IMR-90 (cell line): ENCODE measurements at regions not wholly inside any gene's neighbourhood (a gene's known extent, or its start where the extent isn't known, plus 50 kb on each side); places are given as distances from the start of the nearest gene placed in this dataset.

Experiments used
- ATAC-seq: fragments of 200-7000 bp; cut with Tn5 transposase; 2 replicates; pipeline ENCODE4 v1.9.1; 2020; ENCODE audit warnings: low read depth, mild to moderate bottlenecking, moderate library complexity
- BruUV-seq: library from RNA; stranded (reverse); fragments of 400-500 nt; replicated peaks from 2 replicates; lab custom pipeline; 2021; lab: Mats Ljungman, UMichigan
- CTCF ChIA-PET: fragments of 300-600 bp; formaldehyde crosslinking; extraction: SDS; loops from one replicate; lab custom pipeline; 2021; ENCODE audit warnings: antibody characterized with exemption; lab: Yijun Ruan, JAX
- POLR2A ChIA-PET: fragments of 300-600 bp; sonication (Branson Sonifier 250); formaldehyde crosslinking; loops from one replicate; lab custom pipeline; 2022; ENCODE audit warnings: antibody characterized with exemption; ENCODE audit not compliant: unreplicated experiment; lab: Charles Lee
- DNase-seq: peaks from one replicate; pipeline ENCODE4 v3.0.0; 2013
- H2AFZ ChIP-seq: replicated peaks from 2 replicates; pipeline ENCODE3; 2013; ENCODE audit warnings: low read length, mild to moderate bottlenecking; ENCODE audit not compliant: poor library complexity
- H2AK5ac ChIP-seq: 2 replicates; pipeline ENCODE4 v1.6.1; 2013; ENCODE audit warnings: low read depth, low read length, inconsistent platforms
- H2AK9ac ChIP-seq: replicated peaks from 2 replicates; pipeline ENCODE3; 2013; ENCODE audit warnings: mild to moderate bottlenecking, low read depth, low read length, moderate library complexity; ENCODE audit not compliant: poor library complexity
- H2BK120ac ChIP-seq: 2 replicates; pipeline ENCODE4 v1.6.1; 2013; ENCODE audit warnings: low read depth, low read length, inconsistent platforms
- H2BK15ac ChIP-seq: 3 replicates; pipeline ENCODE4 v1.6.1; 2013; ENCODE audit warnings: low read depth, low read length, inconsistent platforms
- H2BK20ac ChIP-seq: 2 replicates; pipeline ENCODE4 v1.6.1; 2013; ENCODE audit warnings: low read depth, mild to moderate bottlenecking, inconsistent platforms, low read length, moderate library complexity
- H2BK5ac ChIP-seq: 2 replicates; pipeline ENCODE4 v1.6.1; 2013; ENCODE audit warnings: mild to moderate bottlenecking, low read depth, low read length, inconsistent platforms; ENCODE audit not compliant: poor library complexity, severe bottlenecking
- H3K14ac ChIP-seq: replicated peaks from 2 replicates; pipeline ENCODE4 v1.6.1; 2013; ENCODE audit warnings: low read depth, low read length, inconsistent platforms
- H3K18ac ChIP-seq: 2 replicates; pipeline ENCODE4 v1.6.1; 2013; ENCODE audit warnings: low read depth, low read length, control low read depth
- H3K23ac ChIP-seq: 2 replicates; pipeline ENCODE4 v1.6.1; 2013; ENCODE audit warnings: low read depth, low read length, inconsistent platforms
- H3K27ac ChIP-seq: 2 replicates; pipeline ENCODE4 v1.5.1; 2013; ENCODE audit warnings: mild to moderate bottlenecking, control low read depth, low read length; ENCODE audit not compliant: insufficient read depth
- H3K27me3 ChIP-seq: 2 replicates; pipeline ENCODE4 v1.6.1; 2013; ENCODE audit warnings: low read length; ENCODE audit not compliant: control insufficient read depth, insufficient read depth
- H3K36me3 ChIP-seq: 2 replicates; pipeline ENCODE4 v1.6.1; 2013; ENCODE audit warnings: low read length, mixed read lengths; ENCODE audit not compliant: control insufficient read depth, insufficient read depth
- H3K4ac ChIP-seq: 2 replicates; pipeline ENCODE4 v1.6.1; 2013; ENCODE audit warnings: low read depth, low read length, inconsistent platforms
- H3K4me1 ChIP-seq: 2 replicates; pipeline ENCODE4 v1.6.1; 2013; ENCODE audit warnings: low read length, mixed read lengths; ENCODE audit not compliant: control insufficient read depth, insufficient read depth
- H3K4me2 ChIP-seq: 2 replicates; pipeline ENCODE4 v1.6.1; 2013; ENCODE audit warnings: low read depth, mild to moderate bottlenecking, control low read depth, low read length, moderate library complexity
- H3K4me3 ChIP-seq: 2 replicates; pipeline ENCODE4 v1.5.1; 2013; ENCODE audit warnings: low read depth, mild to moderate bottlenecking, control low read depth, low read length, moderate library complexity; ENCODE audit not compliant: insufficient read depth
- H3K56ac ChIP-seq: 2 replicates; pipeline ENCODE4 v1.6.1; 2013; ENCODE audit warnings: low read length, inconsistent platforms; ENCODE audit not compliant: insufficient read depth; ENCODE audit errors: extremely low read depth
- H3K79me1 ChIP-seq, 2 experiments: 2 replicates each; pipeline ENCODE4 v1.6.1; 2013; ENCODE audit warnings: low read length in 2 of 2, inconsistent platforms in 1 of 2, low read depth in 1 of 2
- H3K9ac ChIP-seq: 2 replicates; pipeline ENCODE4 v1.6.1; 2013; ENCODE audit warnings: low read depth, low read length, control low read depth
- H3K9me1 ChIP-seq: 2 replicates; pipeline ENCODE4 v1.6.1; 2013; ENCODE audit warnings: low read length, inconsistent platforms; ENCODE audit not compliant: insufficient read depth
- H3K9me3 ChIP-seq: 2 replicates; pipeline ENCODE4 v1.6.1; 2013; ENCODE audit warnings: low read length; ENCODE audit not compliant: control insufficient read depth, insufficient read depth
- H4K20me1 ChIP-seq: 2 replicates; pipeline ENCODE4 v1.6.1; 2013; ENCODE audit warnings: low read length, inconsistent platforms; ENCODE audit not compliant: insufficient read depth
- H4K5ac ChIP-seq: 2 replicates; pipeline ENCODE4 v1.6.1; 2013; ENCODE audit warnings: mild to moderate bottlenecking, low read depth, low read length, control low read depth
- H4K8ac ChIP-seq, 2 experiments: 2 replicates each; pipeline ENCODE4 v1.6.1; 2013; ENCODE audit warnings: low read depth in 2 of 2, low read length in 2 of 2, control low read depth in 1 of 2, inconsistent platforms in 1 of 2
- H4K91ac ChIP-seq: 2 replicates; pipeline ENCODE4 v1.6.1; 2013; ENCODE audit warnings: low read depth, low read length, inconsistent platforms; ENCODE audit not compliant: insufficient read depth
- MAZ ChIP-seq: IDR thresholded peaks from 2 replicates; pipeline ENCODE4 v1.6.1; 2012; ENCODE audit warnings: low read depth, mild to moderate bottlenecking, low read length, improper control_type of control experiment, moderate library complexity, borderline replicate concordance
- RAD21 ChIP-seq: IDR thresholded peaks from 2 replicates; pipeline ENCODE4 v1.6.1; 2012; ENCODE audit warnings: low read length, improper control_type of control experiment
- SMC3 ChIP-seq: fragments of 150-350 bp; IDR thresholded peaks from 2 replicates; pipeline ENCODE4 v1.6.1; 2016; ENCODE audit warnings: low read depth, mild to moderate bottlenecking, antibody characterized with exemption, low read length, moderate library complexity
- WGBS, 2 experiments: methylation state at CpG; one replicate each; pipeline versions ENCODE4 v1.1.5 to v1.1.7; 2013; ENCODE audit warnings: missing lambda C conversion rate in 2 of 2; ENCODE audit not compliant: insufficient read length in 1 of 2; ENCODE audit errors: extremely low coverage in 2 of 2; 5-methylcytosine and 5-hydroxymethylcytosine counted together
- dilution Hi-C: fragments of 300-500 bp; cut with HindIII; formaldehyde crosslinking; loops from one replicate; pipeline ENCODE4 v1.14.3; 2018; ENCODE audit warnings: low sequenced_read_pairs; ENCODE audit not compliant: unreplicated experiment
- in situ Hi-C: fragments of 300-500 bp; cut with MboI; formaldehyde crosslinking; loops from 3 replicates; pipeline ENCODE4 v1.14.3; 2019; ENCODE audit warnings: low sequenced_read_pairs, inconsistent platforms, mixed read lengths
- intact Hi-C: fragments of 100-400 bp; cut with micrococcal nuclease; formaldehyde crosslinking; loops from 2 replicates; pipeline ENCODE4 v1.10.0; 2022
- TF ChIP-seq, protein P1 (sequence below): fragments of 150-350 bp; IDR thresholded peaks from 2 replicates; pipeline ENCODE4 v1.6.1; 2016; ENCODE audit warnings: low read depth, mild to moderate bottlenecking, low read length, moderate library complexity, borderline replicate concordance
- TF ChIP-seq, protein P2 (sequence below): conservative IDR thresholded peaks from 2 replicates; pipeline ENCODE4 v1.5.1; 2012; ENCODE audit warnings: mild to moderate bottlenecking, low read depth, low read length, improper control_type of control experiment

DNA sequence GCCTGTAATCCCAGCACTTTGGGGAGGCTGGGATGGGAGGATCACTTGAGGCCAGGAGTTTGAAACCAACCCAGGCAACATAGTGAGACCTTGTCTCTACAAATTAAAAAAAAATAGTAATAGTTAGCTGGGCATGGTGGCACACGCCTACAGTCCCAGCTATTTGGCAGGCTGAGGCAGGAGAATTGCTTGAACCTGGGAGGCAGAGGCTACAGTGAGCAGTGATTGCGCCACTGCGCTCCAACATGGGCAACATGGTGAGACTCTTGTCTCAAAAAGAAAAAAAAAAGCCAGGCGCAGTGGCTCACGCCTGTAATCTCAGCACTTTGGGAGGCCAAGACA lies 56.9 kb upstream of the MRTFB start:
- Histone ChIP-seq H2AK5ac (no peak overlapping the region), H3K56ac (no peak overlapping the region), H2AFZ (no peak overlapping the region), H4K20me1 (peaks cover 2% of the 10 kb centered on the region; the same call in 1 of the 2 replicates), H3K36me3 (no peaks in the 10 kb centered on the region), H3K9me1 (no peaks in the 10 kb centered on the region), H3K79me1 (no peaks in the 10 kb centered on the region), H3K4ac (no peak overlapping the region), H3K18ac (no peak overlapping the region), H3K4me2 (no peak overlapping the region), H3K27ac (no peak overlapping the region), H3K27me3 (peaks cover 8% of the 10 kb centered on the region), H3K4me1 (peaks cover 11% of the 10 kb centered on the region), H2AK9ac (no peak overlapping the region), H2BK20ac (no peak overlapping the region), H4K5ac (no peak overlapping the region), H2BK120ac (no peak overlapping the region), H3K4me3 (no peak overlapping the region), H3K9ac (no peak overlapping the region), H4K91ac (no peak overlapping the region), H3K14ac (no peak overlapping the region), H3K23ac (no peak overlapping the region), H2BK15ac (no peak overlapping the region), H2BK5ac (no peak overlapping the region), H3K9me3 (no peaks in the 10 kb centered on the region), H4K8ac (no peak overlapping the region)
- intact Hi-C loops (no loop called here), in situ Hi-C loops (no loop called here), dilution Hi-C loops (no loop called here)
- no CpG with 5 or more reads among the region's 5 CpGs for WGBS, 2 experiments
- ATAC-seq (no peak), DNase-seq (no peak)
- CTCF ChIA-PET: no interaction called here
- POLR2A ChIA-PET: no interaction called here
- TF ChIP-seq RAD21: no peak
- TF ChIP-seq, protein P1, sequence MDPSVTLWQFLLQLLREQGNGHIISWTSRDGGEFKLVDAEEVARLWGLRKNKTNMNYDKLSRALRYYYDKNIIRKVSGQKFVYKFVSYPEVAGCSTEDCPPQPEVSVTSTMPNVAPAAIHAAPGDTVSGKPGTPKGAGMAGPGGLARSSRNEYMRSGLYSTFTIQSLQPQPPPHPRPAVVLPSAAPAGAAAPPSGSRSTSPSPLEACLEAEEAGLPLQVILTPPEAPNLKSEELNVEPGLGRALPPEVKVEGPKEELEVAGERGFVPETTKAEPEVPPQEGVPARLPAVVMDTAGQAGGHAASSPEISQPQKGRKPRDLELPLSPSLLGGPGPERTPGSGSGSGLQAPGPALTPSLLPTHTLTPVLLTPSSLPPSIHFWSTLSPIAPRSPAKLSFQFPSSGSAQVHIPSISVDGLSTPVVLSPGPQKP: no peak
- no peak for TF ChIP-seq SMC3
- TF ChIP-seq, protein P2, sequence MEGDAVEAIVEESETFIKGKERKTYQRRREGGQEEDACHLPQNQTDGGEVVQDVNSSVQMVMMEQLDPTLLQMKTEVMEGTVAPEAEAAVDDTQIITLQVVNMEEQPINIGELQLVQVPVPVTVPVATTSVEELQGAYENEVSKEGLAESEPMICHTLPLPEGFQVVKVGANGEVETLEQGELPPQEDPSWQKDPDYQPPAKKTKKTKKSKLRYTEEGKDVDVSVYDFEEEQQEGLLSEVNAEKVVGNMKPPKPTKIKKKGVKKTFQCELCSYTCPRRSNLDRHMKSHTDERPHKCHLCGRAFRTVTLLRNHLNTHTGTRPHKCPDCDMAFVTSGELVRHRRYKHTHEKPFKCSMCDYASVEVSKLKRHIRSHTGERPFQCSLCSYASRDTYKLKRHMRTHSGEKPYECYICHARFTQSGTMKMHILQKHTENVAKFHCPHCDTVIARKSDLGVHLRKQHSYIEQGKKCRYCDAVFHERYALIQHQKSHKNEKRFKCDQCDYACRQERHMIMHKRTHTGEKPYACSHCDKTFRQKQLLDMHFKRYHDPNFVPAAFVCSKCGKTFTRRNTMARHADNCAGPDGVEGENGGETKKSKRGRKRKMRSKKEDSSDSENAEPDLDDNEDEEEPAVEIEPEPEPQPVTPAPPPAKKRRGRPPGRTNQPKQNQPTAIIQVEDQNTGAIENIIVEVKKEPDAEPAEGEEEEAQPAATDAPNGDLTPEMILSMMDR: no peak
- no peak for TF ChIP-seq MAZ
- no TSS peak for BruUV-seq
